ENCODE measurements at regions not wholly inside any gene's neighbourhood (a gene's known extent, or its start where the extent isn't known, plus 50 kb on each side); places are given as distances from the start of the nearest gene placed in this dataset.

- H3K36me3 ChIP-seq: no peaks in the 10 kb centered on the region
- no peak for DNase-seq
- intact Hi-C loops (cut with DNase I): loop anchor here (10.0 kb wide), 4 partner anchors 125 to 355 kb away; no protein-coding TSS in a partner anchor
Observed at GRCh38 chr9:108410161-108410560, 445.6 kb downstream of the ACTL7B start.

GRCh38 chr9:108400297-108400696, 455.5 kb downstream of the ACTL7B start:
- no peaks in the 10 kb centered on the region for H3K4me1 ChIP-seq
- DNase-seq: no peak
- H3K27me3 ChIP-seq: no peaks in the 10 kb centered on the region
- H3K27ac ChIP-seq: no peak overlapping the region
- intact Hi-C loops (cut with DNase I): no loop called here
- no peak overlapping the region for H3K9ac ChIP-seq (ENCODE audit: low read depth in 2 of 2, low read length in 2 of 2)
- H3K4me3 ChIP-seq: no peak overlapping the region
- no peak for TF ChIP-seq CTCF (IDR thresholded peaks at IDR 0.05)
- no peaks in the 10 kb centered on the region for H3K9me3 ChIP-seq
- no peaks in the 10 kb centered on the region for H3K36me3 ChIP-seq

More at GRCh38 chr9:108410161-108410560, 445.6 kb downstream of the ACTL7B start:
- Histone ChIP-seq H3K27ac (no peak overlapping the region), H3K27me3 (no peaks in the 10 kb centered on the region), H3K4me3 (no peak overlapping the region), H3K9ac (ENCODE audit: low read depth in 2 of 2, low read length in 2 of 2) (no peak overlapping the region), H3K4me1 (no peaks in the 10 kb centered on the region), H3K9me3 (no peaks in the 10 kb centered on the region)
- TF ChIP-seq CTCF (IDR thresholded peaks at IDR 0.05): no peak

GRCh38 chr9:108399851-108400250, 455.9 kb downstream of the ACTL7B start:
- Histone ChIP-seq H3K27me3 (no peaks in the 10 kb centered on the region), H3K4me1 (no peaks in the 10 kb centered on the region), H3K36me3 (no peaks in the 10 kb centered on the region), H3K9ac (ENCODE audit: low read depth in 2 of 2, low read length in 2 of 2) (no peak overlapping the region), H3K4me3 (no peak overlapping the region), H3K9me3 (no peaks in the 10 kb centered on the region), H3K27ac (no peak overlapping the region)
- TF ChIP-seq CTCF (IDR thresholded peaks at IDR 0.05): no peak
- DNase-seq: no peak
- intact Hi-C loops (cut with DNase I): no loop called here

GRCh38 chr9:108397286-108397685, 458.5 kb downstream of the ACTL7B start:
- Histone ChIP-seq H3K36me3 (no peaks in the 10 kb centered on the region), H3K4me1 (no peaks in the 10 kb centered on the region), H3K27me3 (no peaks in the 10 kb centered on the region), H3K9me3 (no peaks in the 10 kb centered on the region), H3K4me3 (no peak overlapping the region), H3K27ac (no peak overlapping the region), H3K9ac (ENCODE audit: low read depth in 2 of 2, low read length in 2 of 2) (no peak overlapping the region)
- no peak for DNase-seq
- intact Hi-C loops (cut with DNase I): no loop called here
- no peak for TF ChIP-seq CTCF (IDR thresholded peaks at IDR 0.05)

GRCh38 chr9:108396611-108397010, 459.2 kb downstream of the ACTL7B start:
- peak overlapping the region in 1 of 2 donors; percentile 12 for H3K9ac ChIP-seq (ENCODE audit: low read depth in 2 of 2, low read length in 2 of 2)
- no peak overlapping the region for H3K27ac ChIP-seq
- no peaks in the 10 kb centered on the region for H3K4me1 ChIP-seq
- no peak for DNase-seq
- intact Hi-C loops (cut with DNase I): no loop called here
- H3K27me3 ChIP-seq: no peaks in the 10 kb centered on the region
- no peak overlapping the region for H3K4me3 ChIP-seq
- no peak for TF ChIP-seq CTCF (IDR thresholded peaks at IDR 0.05)
- H3K36me3 ChIP-seq: no peaks in the 10 kb centered on the region
- no peaks in the 10 kb centered on the region for H3K9me3 ChIP-seq

GRCh38 chr9:108396193-108396592, 459.6 kb downstream of the ACTL7B start:
- peak overlapping the region in 1 of 2 donors; percentile 12 for H3K9ac ChIP-seq (ENCODE audit: low read depth in 2 of 2, low read length in 2 of 2)
- DNase-seq: peak; percentile 34
- H3K27me3 ChIP-seq: no peaks in the 10 kb centered on the region
- H3K36me3 ChIP-seq: no peaks in the 10 kb centered on the region
- TF ChIP-seq CTCF (IDR thresholded peaks at IDR 0.05): no peak
- intact Hi-C loops (cut with DNase I): no loop called here
- H3K4me1 ChIP-seq: no peaks in the 10 kb centered on the region
- H3K9me3 ChIP-seq: no peaks in the 10 kb centered on the region
- H3K4me3 ChIP-seq: no peak overlapping the region
- H3K27ac ChIP-seq: no peak overlapping the region
